ENCODE measurements at regions not wholly inside any gene's neighbourhood (a gene's known extent, or its start where the extent isn't known, plus 50 kb on each side); places are given as distances from the start of the nearest gene placed in this dataset.

DNA sequence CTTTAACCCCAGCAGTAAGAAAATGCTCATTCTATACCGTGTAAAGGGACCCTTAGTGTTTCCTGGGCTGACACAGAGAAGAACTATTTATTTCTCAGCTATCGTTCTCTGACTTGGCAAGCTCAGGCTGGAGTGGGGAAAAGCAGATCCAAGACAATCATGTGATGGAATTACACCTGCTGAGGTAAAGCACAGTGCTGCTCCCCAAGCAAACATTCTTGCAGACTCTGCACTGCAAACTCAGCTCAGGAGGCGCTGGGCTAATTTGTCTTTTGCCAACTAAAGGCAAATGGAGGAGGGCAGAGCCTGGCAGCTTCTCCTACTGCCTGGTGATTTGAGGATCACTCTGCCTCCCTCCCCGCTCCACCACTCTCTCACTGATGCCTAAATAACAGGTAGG lies 57.8 kb upstream of the FUT8 start:
- no peak for DNase-seq (ENCODE audit: low spot score)

DNA sequence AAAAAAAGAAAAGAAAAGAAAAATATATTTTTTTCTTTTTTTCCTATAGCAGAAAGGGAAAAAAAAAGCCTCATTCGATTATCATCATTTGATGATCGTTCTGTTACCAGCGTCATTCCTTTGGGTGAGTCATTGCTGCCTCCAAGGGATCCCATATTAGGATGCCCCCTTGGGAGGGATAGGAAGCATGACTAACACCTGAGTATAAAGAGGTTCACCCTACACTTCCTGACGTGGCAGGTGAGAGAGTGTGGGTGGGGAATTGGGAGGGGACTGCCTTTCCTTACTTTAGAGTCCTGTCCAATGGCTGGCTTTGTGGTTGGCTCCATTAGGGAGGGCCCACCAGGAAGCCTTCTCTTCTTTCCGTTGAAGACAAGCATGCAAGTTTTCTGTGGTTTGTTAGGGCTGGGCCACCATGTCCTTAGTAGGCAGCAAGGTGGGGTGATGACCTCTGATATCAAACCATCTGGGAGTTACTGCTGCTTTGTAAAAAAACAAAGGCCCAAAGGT lies 56.1 kb upstream of the FUT8 start:
- DNase-seq (ENCODE audit: low spot score) = peak; percentile 45

DNA sequence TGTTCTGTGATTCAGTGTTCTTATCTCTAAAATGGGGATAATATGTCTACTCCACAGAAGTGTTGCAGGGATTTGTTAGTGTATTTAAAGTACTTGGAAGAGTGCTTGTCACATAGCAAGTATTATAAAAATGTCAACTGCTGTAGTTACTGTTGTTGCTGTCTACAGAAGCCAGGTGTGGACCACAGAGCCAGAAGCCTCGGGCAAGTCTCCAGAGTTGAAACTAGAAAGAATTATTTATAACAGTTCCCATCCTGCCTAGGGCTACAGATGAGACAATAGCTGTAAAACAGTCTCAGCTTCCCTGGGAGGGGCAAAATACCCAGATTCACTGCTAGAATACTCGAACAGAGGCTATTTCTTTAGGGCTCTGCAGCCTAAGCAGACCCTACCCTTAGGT lies 55.4 kb upstream of the FUT8 start:
- DNase-seq (ENCODE audit: low spot score) = no peak

DNA sequence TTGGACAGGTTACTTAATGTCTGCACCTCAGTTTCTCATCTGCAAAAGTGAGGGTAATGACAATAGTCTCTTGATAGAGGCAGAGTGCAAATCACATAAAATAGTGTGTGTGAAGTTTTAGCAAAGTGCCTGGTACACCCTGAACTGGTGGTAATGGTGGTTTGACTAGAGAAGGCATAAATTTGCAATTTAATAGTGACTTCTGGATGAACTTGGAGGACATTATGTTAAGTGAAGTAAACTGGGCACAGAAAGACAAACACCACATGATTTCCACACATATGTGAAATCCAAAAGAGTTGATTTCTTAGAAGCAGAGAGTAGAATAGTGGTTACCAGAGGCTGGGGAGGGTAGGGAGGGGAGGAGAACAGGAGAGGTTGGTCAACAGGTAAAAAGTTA lies 54.8 kb upstream of the FUT8 start:
- DNase-seq (ENCODE audit: low spot score) = no peak

DNA sequence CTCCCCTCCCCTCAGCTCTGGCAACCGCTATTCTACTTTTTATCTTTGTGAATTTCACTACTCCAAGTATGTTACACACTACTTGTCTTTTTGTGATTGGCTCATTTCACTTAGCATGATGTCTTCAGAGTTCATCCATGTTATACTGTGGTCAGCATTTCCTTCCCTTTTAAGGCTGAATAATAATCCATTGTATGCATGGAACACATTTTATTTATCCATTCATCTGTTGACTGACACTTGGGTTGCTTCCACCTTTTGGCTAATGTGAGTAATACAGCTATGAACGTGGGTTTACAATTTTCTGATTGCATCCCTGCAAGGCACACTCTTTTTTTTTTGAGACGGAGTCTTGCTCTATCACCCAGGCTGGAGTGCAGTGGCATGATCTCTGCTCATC lies 53.0 kb upstream of the FUT8 start:
- no peak for DNase-seq (ENCODE audit: low spot score)

DNA sequence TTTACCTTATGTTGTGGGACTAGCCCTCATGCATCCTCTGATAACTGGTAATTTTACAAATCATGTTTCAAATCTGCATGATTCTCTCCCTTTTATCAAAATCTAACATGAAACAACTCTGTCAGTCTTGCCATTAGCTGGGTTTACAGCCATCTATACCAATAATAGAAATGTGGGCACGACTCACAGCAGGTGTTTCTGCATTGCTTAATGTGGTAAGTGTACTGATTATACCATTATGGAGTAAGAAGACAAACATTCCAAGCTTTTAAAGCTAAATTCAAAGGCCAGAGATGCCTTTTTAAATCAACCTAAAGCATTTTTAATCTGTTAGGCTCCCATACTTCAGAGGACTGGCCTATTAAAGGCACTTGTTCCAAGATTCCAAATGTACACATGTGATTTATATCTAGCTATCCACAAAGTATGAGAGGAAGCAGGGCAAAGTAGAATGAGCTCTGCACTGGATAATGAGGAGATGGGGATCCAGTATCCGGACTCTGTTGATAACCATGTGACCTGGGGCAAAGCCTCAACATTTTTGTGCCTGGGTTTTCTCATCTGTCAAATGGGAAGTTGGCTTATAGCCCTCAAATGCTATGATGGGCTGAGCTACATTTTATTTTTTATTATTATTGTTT lies 52.3 kb upstream of the FUT8 start:
- no peak for DNase-seq (ENCODE audit: low spot score)

DNA sequence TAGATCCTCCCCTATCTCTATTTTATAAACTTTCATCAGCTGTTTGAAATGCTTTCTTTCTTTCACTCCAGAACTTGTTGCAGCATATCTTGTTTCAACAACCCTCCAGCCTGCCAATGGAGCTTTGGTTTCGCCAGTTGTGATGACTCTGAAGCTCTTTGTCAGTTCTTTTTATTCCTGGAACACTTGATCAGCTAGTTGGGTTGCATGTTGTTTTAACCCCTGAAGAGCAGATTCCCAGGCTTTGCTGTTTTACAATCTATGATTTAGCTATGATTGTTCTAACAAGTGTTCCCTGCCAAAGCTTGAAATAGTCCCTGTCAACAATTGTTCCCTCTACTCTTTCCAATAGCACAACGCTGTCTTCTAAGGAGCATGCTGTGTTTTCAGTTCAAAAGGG lies 50.6 kb upstream of the FUT8 start:
- peak; percentile 56 for DNase-seq (ENCODE audit: low spot score)
